SK-N-SH (cell line): ENCODE measurements at regions not wholly inside any gene's neighbourhood (a gene's known extent, or its start where the extent isn't known, plus 50 kb on each side); places are given as distances from the start of the nearest gene placed in this dataset.

Source experiments
- CTCF ChIA-PET: fragments of 300-600, 350-600 bp; formaldehyde crosslinking; extraction: SDS; loops from one replicate; lab custom pipeline; 2021; lab: Yijun Ruan, JAX
- POLR2A ChIA-PET: fragments of 350-600 bp; sonication (Branson Sonifier 250); formaldehyde crosslinking; extraction: SDS; loops from one replicate; lab custom pipeline; 2020; ENCODE audit warnings: antibody characterized with exemption, inconsistent platforms; lab: Yijun Ruan, JAX
- DNase-seq: peaks from one replicate; pipeline ENCODE4 v3.0.0; 2012
- H2AFZ ChIP-seq: fragments of 200-600 bp; sonication (generic); 2 replicates; pipeline ENCODE4 v1.8.1; 2016; ENCODE audit warnings: antibody characterized with exemption, mild to moderate bottlenecking, low read depth
- H3F3A ChIP-seq: fragments of 200-600 bp; sonication (generic); replicated peaks from 2 replicates; pipeline ENCODE3; 2016; ENCODE audit warnings: antibody characterized with exemption, mild to moderate bottlenecking; ENCODE audit not compliant: insufficient read depth
- H3K27ac ChIP-seq, 2 experiments: fragments of 200-500 bp in 1 of 2; fragments of 200-600 bp in 1 of 2; sonication (Bioruptor generic) in 1 of 2; sonication (generic), shearing (Covaris generic) in 1 of 2; 2 replicates each; pipeline versions ENCODE4 v1.5.1 to v1.6.1; 2014 to 2016; ENCODE audit warnings: low read depth in 2 of 2, inconsistent platforms in 1 of 2, low read length in 1 of 2, mild to moderate bottlenecking in 1 of 2, mixed read lengths in 1 of 2
- H3K27me3 ChIP-seq: fragments of 200-600 bp; sonication (generic), shearing (Covaris generic); 2 replicates; pipeline ENCODE4 v1.6.1; 2016; ENCODE audit warnings: mixed run types; ENCODE audit not compliant: insufficient read depth
- H3K36me3 ChIP-seq, 2 experiments: fragments of 200-500 bp in 1 of 2; fragments of 200-600 bp in 1 of 2; sonication (Bioruptor generic) in 1 of 2; sonication (generic) in 1 of 2; replicated peaks in 1 of 2; 2 replicates each; pipeline versions ENCODE3 to v1.5.1; 2014 to 2016; ENCODE audit warnings: low read length in 1 of 2, mild to moderate bottlenecking in 1 of 2; ENCODE audit not compliant: insufficient read depth in 2 of 2, control insufficient read depth in 1 of 2
- H3K4me1 ChIP-seq, 2 experiments: fragments of 200-500 bp in 1 of 2; fragments of 200-600 bp in 1 of 2; sonication (Bioruptor generic) in 1 of 2; sonication (generic), shearing (Covaris generic) in 1 of 2; 2 replicates each; pipeline versions ENCODE4 v1.5.1 to v1.6.1; 2014 to 2016; ENCODE audit warnings: low read depth in 1 of 2, low read length in 1 of 2, mixed run types in 1 of 2; ENCODE audit not compliant: insufficient read depth in 2 of 2, control insufficient read depth in 1 of 2
- H3K4me2 ChIP-seq: fragments of 200-600 bp; sonication (generic), shearing (Covaris generic); 2 replicates; pipeline ENCODE4 v1.6.1; 2017; ENCODE audit warnings: mixed run types
- H3K4me3 ChIP-seq, 2 experiments: fragments of 200-500 bp in 1 of 2; fragments of 200-600 bp in 1 of 2; sonication (Bioruptor generic) in 1 of 2; sonication (generic), shearing (Covaris generic) in 1 of 2; 2 replicates each; pipeline versions ENCODE4 v1.5.1 to v1.8.1; 2014 to 2016; ENCODE audit warnings: low read depth in 2 of 2, inconsistent platforms in 1 of 2, low read length in 1 of 2, mild to moderate bottlenecking in 1 of 2, mixed read lengths in 1 of 2, moderate library complexity in 1 of 2
- H3K79me2 ChIP-seq: fragments of 200-600 bp; sonication (generic); 2 replicates; pipeline ENCODE4 v1.8.1; 2017; ENCODE audit warnings: mild to moderate bottlenecking; ENCODE audit not compliant: insufficient read depth
- H3K9ac ChIP-seq: fragments of 200-600 bp; sonication (generic); 2 replicates; pipeline ENCODE4 v1.6.1; 2017; ENCODE audit warnings: mixed run types
- H3K9me2 ChIP-seq: fragments of 200-600 bp; sonication (generic); 2 replicates; pipeline ENCODE4 v1.6.1; 2017; ENCODE audit warnings: mixed run types
- H3K9me3 ChIP-seq: fragments of 200-600 bp; sonication (generic); 2 replicates; pipeline ENCODE4 v1.6.1; 2017; ENCODE audit warnings: mixed run types, mild to moderate bottlenecking, moderate library complexity
- H4K20me1 ChIP-seq: fragments of 200-600 bp; sonication (generic); 2 replicates; pipeline ENCODE4 v1.6.1; 2017; ENCODE audit warnings: mild to moderate bottlenecking, mixed run types; ENCODE audit not compliant: insufficient read depth
- EP300 ChIP-seq, 2 experiments: IDR thresholded peaks; 2 replicates each; pipeline versions ENCODE4 v1.4.0 to v1.6.1; 2012; ENCODE audit warnings: borderline replicate concordance in 1 of 2, low read depth in 1 of 2, low read length in 1 of 2
- EZH2phosphoT487 ChIP-seq: fragments of 200-600 bp; sonication (generic); IDR thresholded peaks from 2 replicates; pipeline ENCODE4 v1.6.1; 2017; ENCODE audit warnings: low read depth, mixed run types, mild to moderate bottlenecking, antibody characterized with exemption, moderate library complexity, borderline replicate concordance
- FOXM1 ChIP-seq: IDR thresholded peaks from 2 replicates; pipeline ENCODE4 v1.4.0; 2012; ENCODE audit warnings: low read depth, mild to moderate bottlenecking
- GABPA ChIP-seq: IDR thresholded peaks from 2 replicates; pipeline ENCODE4 v1.4.0; 2012; ENCODE audit warnings: low read depth, mild to moderate bottlenecking
- MEF2A ChIP-seq: IDR thresholded peaks from 2 replicates; pipeline ENCODE4 v1.4.0; 2012; ENCODE audit warnings: low read depth, borderline replicate concordance
- MXI1 ChIP-seq: IDR thresholded peaks from 2 replicates; pipeline ENCODE4 v1.6.1; 2012; ENCODE audit warnings: mild to moderate bottlenecking, low read depth, low read length, improper control_type of control experiment
- NFIC ChIP-seq: IDR thresholded peaks from 2 replicates; pipeline ENCODE4 v1.4.0; 2012; ENCODE audit warnings: borderline replicate concordance
- NRF1 ChIP-seq: IDR thresholded peaks from 2 replicates; pipeline ENCODE4 v1.6.1; 2012; ENCODE audit warnings: low read depth, mild to moderate bottlenecking, low read length
- RAD21 ChIP-seq: IDR thresholded peaks from 2 replicates; pipeline ENCODE4 v1.6.1; 2012; ENCODE audit warnings: mild to moderate bottlenecking, low read length
- RCOR1 ChIP-seq: fragments of 150-350 bp; IDR thresholded peaks from 2 replicates; pipeline ENCODE4 v1.6.1; 2017; ENCODE audit warnings: antibody characterized with exemption, low read length
- RXRA ChIP-seq: IDR thresholded peaks from 2 replicates; pipeline ENCODE4 v1.4.0; 2012; ENCODE audit warnings: low read depth, mild to moderate bottlenecking, borderline replicate concordance
- SIN3A ChIP-seq: IDR thresholded peaks from 2 replicates; pipeline ENCODE4 v1.6.1; 2012; ENCODE audit warnings: low read depth, mild to moderate bottlenecking, low read length, moderate library complexity, borderline replicate concordance
- SMC3 ChIP-seq: IDR thresholded peaks from 2 replicates; pipeline ENCODE4 v1.6.1; 2012; ENCODE audit warnings: low read depth, low read length, improper control_type of control experiment
- TEAD4 ChIP-seq: IDR thresholded peaks from 2 replicates; pipeline ENCODE4 v1.4.0; 2012; ENCODE audit warnings: mild to moderate bottlenecking, borderline replicate concordance; ENCODE audit not compliant: insufficient read depth
- WGBS: methylation state at CpG from one replicate; pipeline ENCODE4 v1.1.6; 2017; ENCODE audit warnings: low lambda C conversion rate; 5-methylcytosine and 5-hydroxymethylcytosine counted together
- TF ChIP-seq, protein P1 (sequence below): IDR thresholded peaks from 2 replicates; pipeline ENCODE4 v1.4.0; 2012; ENCODE audit warnings: low read depth, borderline replicate concordance
- TF ChIP-seq, protein P2 (sequence below): IDR thresholded peaks from 2 replicates; pipeline ENCODE4 v1.4.0; 2012; ENCODE audit warnings: low read depth, borderline replicate concordance
- TF ChIP-seq, protein P3 (sequence below): IDR thresholded peaks from 2 replicates; pipeline ENCODE4; 2012
- TF ChIP-seq, protein P4 (sequence below): IDR thresholded peaks from 2 replicates; pipeline ENCODE4 v1.4.0; 2012; ENCODE audit warnings: low read depth

DNA sequence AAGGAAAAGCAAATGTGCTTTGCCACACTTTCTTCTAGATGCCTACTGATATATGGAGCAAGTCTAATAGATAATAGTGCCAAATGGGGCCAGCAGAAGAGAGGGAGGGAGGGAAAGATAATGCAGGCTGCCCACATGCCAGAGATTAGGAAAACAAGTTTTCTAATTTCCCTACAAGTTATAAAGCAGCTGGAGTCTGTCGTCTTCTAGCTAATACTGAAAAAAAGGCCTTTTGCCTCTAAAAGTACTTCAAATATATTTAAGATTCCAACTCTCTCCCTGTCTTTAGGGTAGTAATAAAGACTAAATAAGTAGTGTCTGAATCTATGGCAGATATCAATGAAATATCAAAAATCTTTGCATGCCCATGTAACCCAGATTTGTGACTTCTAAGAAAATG lies 632.0 kb upstream of the MIR17HG start:
- Histone ChIP-seq H3K4me2 (no peak overlapping the region), H3K4me3 (no peak overlapping the region), H3F3A (no peaks in the 10 kb centered on the region), H3K27ac (no peak overlapping the region), H3K9me3 (no peaks in the 10 kb centered on the region), H3K4me1 (peaks cover 0 to 4% of the 10 kb centered on the region in 2 experiments; a peak in 2 of 4 replicates), H3K36me3 (no peaks in the 10 kb centered on the region), H3K9ac (no peak overlapping the region), H3K9me2 (no peaks in the 10 kb centered on the region), H3K79me2 (no peaks in the 10 kb centered on the region), H2AFZ (no peak overlapping the region), H4K20me1 (no peaks in the 10 kb centered on the region), H3K27me3 (no peaks in the 10 kb centered on the region)
- 73% methylated on average over 1 of the region's 1 CpG for WGBS
- no peak for DNase-seq
- CTCF ChIA-PET = interaction anchor here (1.2 to 1.6 kb wide), 2 partner anchors 11 to 152 kb away, joined by 4 read pairs; no protein-coding TSS in a partner anchor
- TF ChIP-seq EZH2phosphoT487 (no peak), RXRA (no peak), GABPA (no peak), SMC3 (no peak), MEF2A (no peak), RAD21 (no peak), EP300 (IDR thresholded peaks at IDR 0.05; ENCODE audit: borderline replicate concordance in 1 of 2, low read depth in 1 of 2, low read length in 1 of 2) (no peak), RCOR1 (no peak), MXI1 (no peak), TEAD4 (no peak), FOXM1 (no peak), NRF1 (no peak), SIN3A (no peak), NFIC (no peak)
- TF ChIP-seq, protein P1, sequence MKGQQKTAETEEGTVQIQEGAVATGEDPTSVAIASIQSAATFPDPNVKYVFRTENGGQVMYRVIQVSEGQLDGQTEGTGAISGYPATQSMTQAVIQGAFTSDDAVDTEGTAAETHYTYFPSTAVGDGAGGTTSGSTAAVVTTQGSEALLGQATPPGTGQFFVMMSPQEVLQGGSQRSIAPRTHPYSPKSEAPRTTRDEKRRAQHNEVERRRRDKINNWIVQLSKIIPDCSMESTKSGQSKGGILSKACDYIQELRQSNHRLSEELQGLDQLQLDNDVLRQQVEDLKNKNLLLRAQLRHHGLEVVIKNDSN = no peak
- TF ChIP-seq, protein P2, sequence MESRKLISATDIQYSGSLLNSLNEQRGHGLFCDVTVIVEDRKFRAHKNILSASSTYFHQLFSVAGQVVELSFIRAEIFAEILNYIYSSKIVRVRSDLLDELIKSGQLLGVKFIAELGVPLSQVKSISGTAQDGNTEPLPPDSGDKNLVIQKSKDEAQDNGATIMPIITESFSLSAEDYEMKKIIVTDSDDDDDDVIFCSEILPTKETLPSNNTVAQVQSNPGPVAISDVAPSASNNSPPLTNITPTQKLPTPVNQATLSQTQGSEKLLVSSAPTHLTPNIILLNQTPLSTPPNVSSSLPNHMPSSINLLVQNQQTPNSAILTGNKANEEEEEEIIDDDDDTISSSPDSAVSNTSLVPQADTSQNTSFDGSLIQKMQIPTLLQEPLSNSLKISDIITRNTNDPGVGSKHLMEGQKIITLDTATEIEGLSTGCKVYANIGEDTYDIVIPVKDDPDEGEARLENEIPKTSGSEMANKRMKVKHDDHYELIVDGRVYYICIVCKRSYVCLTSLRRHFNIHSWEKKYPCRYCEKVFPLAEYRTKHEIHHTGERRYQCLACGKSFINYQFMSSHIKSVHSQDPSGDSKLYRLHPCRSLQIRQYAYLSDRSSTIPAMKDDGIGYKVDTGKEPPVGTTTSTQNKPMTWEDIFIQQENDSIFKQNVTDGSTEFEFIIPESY = no peak
- TF ChIP-seq, protein P3, sequence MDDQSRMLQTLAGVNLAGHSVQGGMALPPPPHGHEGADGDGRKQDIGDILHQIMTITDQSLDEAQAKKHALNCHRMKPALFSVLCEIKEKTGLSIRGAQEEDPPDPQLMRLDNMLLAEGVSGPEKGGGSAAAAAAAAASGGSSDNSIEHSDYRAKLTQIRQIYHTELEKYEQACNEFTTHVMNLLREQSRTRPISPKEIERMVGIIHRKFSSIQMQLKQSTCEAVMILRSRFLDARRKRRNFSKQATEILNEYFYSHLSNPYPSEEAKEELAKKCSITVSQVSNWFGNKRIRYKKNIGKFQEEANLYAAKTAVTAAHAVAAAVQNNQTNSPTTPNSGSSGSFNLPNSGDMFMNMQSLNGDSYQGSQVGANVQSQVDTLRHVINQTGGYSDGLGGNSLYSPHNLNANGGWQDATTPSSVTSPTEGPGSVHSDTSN = no peak
- TF ChIP-seq, protein P4, sequence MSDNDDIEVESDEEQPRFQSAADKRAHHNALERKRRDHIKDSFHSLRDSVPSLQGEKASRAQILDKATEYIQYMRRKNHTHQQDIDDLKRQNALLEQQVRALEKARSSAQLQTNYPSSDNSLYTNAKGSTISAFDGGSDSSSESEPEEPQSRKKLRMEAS = no peak
- POLR2A ChIA-PET = no interaction called here
